MCF 10A (cell line): ENCODE measurements at regions not wholly inside any gene's neighbourhood (a gene's known extent, or its start where the extent isn't known, plus 50 kb on each side); places are given as distances from the start of the nearest gene placed in this dataset.

Experiments used
- BruUV-seq: library from RNA; stranded (reverse); fragments of 400-500 nt; replicated peaks from 2 replicates; lab custom pipeline; 2021; lab: Mats Ljungman, UMichigan
- CTCF ChIA-PET: fragments of 300-600 bp; sonication (Branson Sonifier 250); formaldehyde crosslinking; extraction: SDS; loops from one replicate; lab custom pipeline; 2021; ENCODE audit warnings: antibody characterized with exemption, inconsistent platforms; lab: Yijun Ruan, JAX
- POLR2A ChIA-PET: fragments of 300-600, 350-650 bp; sonication (Branson Sonifier 250); formaldehyde crosslinking; extraction: SDS; loops from one replicate; lab custom pipeline; 2020; ENCODE audit warnings: antibody characterized with exemption, inconsistent platforms; lab: Yijun Ruan, JAX
- DNase-seq: peaks from one replicate; pipeline ENCODE4 v3.0.0-alpha.2; 2018; ENCODE audit not compliant: unreplicated experiment
- H3K27ac Mint-ChIP-seq: one replicate; pipeline ENCODE4 v1.8.0; 2022; ENCODE audit warnings: mild to moderate bottlenecking, low read depth, mixed read lengths; ENCODE audit not compliant: unreplicated experiment
- H3K27me3 Mint-ChIP-seq: one replicate; pipeline ENCODE4 v1.8.0; 2022; ENCODE audit warnings: mixed read lengths; ENCODE audit not compliant: insufficient read depth, unreplicated experiment
- H3K36me3 Mint-ChIP-seq: one replicate; pipeline ENCODE4 v1.8.0; 2022; ENCODE audit warnings: mild to moderate bottlenecking, moderate library complexity, mixed read lengths; ENCODE audit not compliant: insufficient read depth, unreplicated experiment
- H3K4me1 Mint-ChIP-seq: one replicate; pipeline ENCODE4 v1.8.0; 2022; ENCODE audit warnings: mixed read lengths; ENCODE audit not compliant: insufficient read depth, unreplicated experiment
- H3K4me3 Mint-ChIP-seq: one replicate; pipeline ENCODE4 v1.8.0; 2022; ENCODE audit warnings: mild to moderate bottlenecking, moderate library complexity, mixed read lengths; ENCODE audit not compliant: unreplicated experiment
- H3K9me3 Mint-ChIP-seq: one replicate; pipeline ENCODE4 v1.8.0; 2022; ENCODE audit warnings: mixed read lengths; ENCODE audit not compliant: unreplicated experiment
- CTCF ChIP-seq: fragments of 200-600 bp; IDR thresholded peaks from one replicate; pipeline ENCODE4 v1.8.0; 2022; ENCODE audit warnings: antibody characterized with exemption, mild to moderate bottlenecking; ENCODE audit not compliant: unreplicated experiment
- intact Hi-C: fragments of 100-400 bp; cut with micrococcal nuclease; formaldehyde crosslinking; loops from 2 replicates; pipeline ENCODE4 v1.14.1; 2022

GRCh38 chr13:84339456-84339855 lies 457.2 kb upstream of the SLITRK1 start:
- Mint-ChIP-seq H3K27ac (no peak overlapping the region), H3K4me3 (no peak overlapping the region), H3K9me3 (peaks cover 4% of the 10 kb centered on the region), H3K4me1 (no peaks in the 10 kb centered on the region), H3K27me3 (no peaks in the 10 kb centered on the region), H3K36me3 (no peaks in the 10 kb centered on the region)
- POLR2A ChIA-PET: no interaction called here
- intact Hi-C loops: no loop called here
- no TSS peak for BruUV-seq
- TF ChIP-seq CTCF: no peak
- CTCF ChIA-PET: no interaction called here
- no peak for DNase-seq

GRCh38 chr13:84332346-84332745 lies 450.1 kb upstream of the SLITRK1 start:
- H3K4me1 Mint-ChIP-seq: no peaks in the 10 kb centered on the region
- H3K9me3 Mint-ChIP-seq: no peaks in the 10 kb centered on the region
- no peak overlapping the region for H3K4me3 Mint-ChIP-seq
- H3K27ac Mint-ChIP-seq: no peak overlapping the region
- POLR2A ChIA-PET: interaction anchor here (0.6 kb wide), 1 partner anchor 292 kb away, joined by 4 read pairs; no protein-coding TSS in a partner anchor
- no peaks in the 10 kb centered on the region for H3K36me3 Mint-ChIP-seq
- no peak for DNase-seq
- no peaks in the 10 kb centered on the region for H3K27me3 Mint-ChIP-seq
- intact Hi-C loops: no loop called here
- no TSS peak for BruUV-seq
- TF ChIP-seq CTCF: no peak
- CTCF ChIA-PET: interaction anchor here (0.6 kb wide), 1 partner anchor 691 kb away, joined by 3 read pairs; no protein-coding TSS in a partner anchor

GRCh38 chr13:84315527-84315926 lies 433.3 kb upstream of the SLITRK1 start:
- intact Hi-C loops: no loop called here
- DNase-seq: no peak
- no peak overlapping the region for H3K4me3 Mint-ChIP-seq
- POLR2A ChIA-PET: interaction anchor here (0.5 kb wide), 1 partner anchor 310 kb away, joined by 5 read pairs; no protein-coding TSS in a partner anchor
- H3K27ac Mint-ChIP-seq: no peak overlapping the region
- H3K4me1 Mint-ChIP-seq: no peaks in the 10 kb centered on the region
- no TSS peak for BruUV-seq
- H3K36me3 Mint-ChIP-seq: no peaks in the 10 kb centered on the region
- no peak for TF ChIP-seq CTCF
- no peaks in the 10 kb centered on the region for H3K9me3 Mint-ChIP-seq
- H3K27me3 Mint-ChIP-seq: no peaks in the 10 kb centered on the region
- CTCF ChIA-PET: no interaction called here

GRCh38 chr13:84303035-84303434 lies 420.8 kb upstream of the SLITRK1 start:
- no peaks in the 10 kb centered on the region for H3K36me3 Mint-ChIP-seq
- no peak for DNase-seq
- POLR2A ChIA-PET: no interaction called here
- no peaks in the 10 kb centered on the region for H3K4me1 Mint-ChIP-seq
- no peak overlapping the region for H3K27ac Mint-ChIP-seq
- H3K9me3 Mint-ChIP-seq: peaks cover 4% of the 10 kb centered on the region
- TF ChIP-seq CTCF: no peak
- H3K4me3 Mint-ChIP-seq: no peak overlapping the region
- no peaks in the 10 kb centered on the region for H3K27me3 Mint-ChIP-seq
- intact Hi-C loops: no loop called here
- CTCF ChIA-PET: no interaction called here
- no TSS peak for BruUV-seq
